Activated CD8-positive, alpha-beta T cell treated with anti-CD3 and anti-CD28 coated beads, Interleukin-2, amount 10 ng/mL, durations not matched to agents 7 days and 5 days (primary cell): ENCODE measurements at regions not wholly inside any gene's neighbourhood (a gene's known extent, or its start where the extent isn't known, plus 50 kb on each side); places are given as distances from the start of the nearest gene placed in this dataset.

ENCODE experiments used
- ATAC-seq: fragments of 150-1000 bp; cut with Tn5 transposase; one replicate; pipeline ENCODE4 v1.10.0; 2021; ENCODE audit warnings: moderate library complexity
- CTCF ChIA-PET: fragments of 350-600 bp; sonication (Branson Sonifier 250); formaldehyde crosslinking; loops from one replicate; lab custom pipeline; 2021; ENCODE audit warnings: antibody characterized with exemption; lab: Charles Lee
- POLR2A ChIA-PET: fragments of 350-600 bp; sonication (Branson Sonifier 250); formaldehyde crosslinking; loops from one replicate; lab custom pipeline; 2021; ENCODE audit warnings: antibody characterized with exemption; lab: Charles Lee
- DNase-seq: peaks from one replicate; pipeline ENCODE4 v3.0.0-alpha.2; 2020
- H3K27ac Mint-ChIP-seq: one replicate; pipeline ENCODE4 v1.8.0; 2021; ENCODE audit warnings: mild to moderate bottlenecking, mixed read lengths
- H3K27me3 Mint-ChIP-seq: one replicate; pipeline ENCODE4 v1.8.0; 2021; ENCODE audit warnings: low read depth, mixed read lengths
- H3K36me3 Mint-ChIP-seq: one replicate; pipeline ENCODE4 v1.8.0; 2021; ENCODE audit warnings: low read depth, mixed read lengths
- H3K4me1 Mint-ChIP-seq: one replicate; pipeline ENCODE4 v1.8.0; 2021; ENCODE audit warnings: low read depth, mixed read lengths
- H3K4me3 Mint-ChIP-seq: one replicate; pipeline ENCODE4 v1.8.0; 2021; ENCODE audit warnings: mild to moderate bottlenecking, mixed read lengths
- H3K9me3 Mint-ChIP-seq: one replicate; pipeline ENCODE4 v1.8.0; 2022; ENCODE audit warnings: mixed read lengths; ENCODE audit not compliant: insufficient read depth

GRCh38 chr1:232533328-232533727 lies 96.6 kb downstream of the SIPA1L2 start:
- H3K27ac Mint-ChIP-seq, result no peak overlapping the region
- no peak overlapping the region for H3K4me3 Mint-ChIP-seq
- ATAC-seq, result no peak

GRCh38 chr1:232532901-232533300 lies 97.0 kb downstream of the SIPA1L2 start:
- Mint-ChIP-seq H3K27me3 (peaks cover 12% of the 10 kb centered on the region), H3K9me3 (no peaks in the 10 kb centered on the region), H3K36me3 (no peaks in the 10 kb centered on the region), H3K27ac (no peak overlapping the region), H3K4me1 (peaks cover 6% of the 10 kb centered on the region), H3K4me3 (no peak overlapping the region)
- no peak for DNase-seq
- POLR2A ChIA-PET, result no interaction called here
- CTCF ChIA-PET, result no interaction called here
- no peak for ATAC-seq

More at GRCh38 chr1:232533328-232533727, 96.6 kb downstream of the SIPA1L2 start:
- no peaks in the 10 kb centered on the region for H3K9me3 Mint-ChIP-seq
- ChIA-PET CTCF (no interaction called here), POLR2A (no interaction called here)
- H3K4me1 Mint-ChIP-seq, result peaks cover 6% of the 10 kb centered on the region
- no peaks in the 10 kb centered on the region for H3K36me3 Mint-ChIP-seq
- no peak for DNase-seq
- H3K27me3 Mint-ChIP-seq, result peaks cover 12% of the 10 kb centered on the region

GRCh38 chr1:232531291-232531690 lies 98.6 kb downstream of the SIPA1L2 start:
- POLR2A ChIA-PET, result no interaction called here
- H3K9me3 Mint-ChIP-seq, result no peaks in the 10 kb centered on the region
- H3K4me3 Mint-ChIP-seq, result no peak overlapping the region
- ATAC-seq, result no peak
- no peaks in the 10 kb centered on the region for H3K36me3 Mint-ChIP-seq
- peaks cover 12% of the 10 kb centered on the region for H3K27me3 Mint-ChIP-seq
- peaks cover 6% of the 10 kb centered on the region for H3K4me1 Mint-ChIP-seq
- H3K27ac Mint-ChIP-seq, result no peak overlapping the region
- CTCF ChIA-PET, result no interaction called here
- DNase-seq, result no peak

GRCh38 chr1:232529747-232530146 lies 100.2 kb downstream of the SIPA1L2 start:
- ChIA-PET POLR2A (no interaction called here), CTCF (no interaction called here)
- Mint-ChIP-seq H3K36me3 (no peaks in the 10 kb centered on the region), H3K9me3 (no peaks in the 10 kb centered on the region), H3K27me3 (peaks cover 11% of the 10 kb centered on the region), H3K27ac (no peak overlapping the region), H3K4me3 (no peak overlapping the region), H3K4me1 (peaks cover 6% of the 10 kb centered on the region)
- no peak for DNase-seq
- ATAC-seq, result no peak

GRCh38 chr1:232528472-232529089 lies 101.4 kb downstream of the SIPA1L2 start:
- POLR2A ChIA-PET, result no interaction called here
- ATAC-seq, result peak; percentile 42
- H3K27ac Mint-ChIP-seq, result no peak overlapping the region
- peaks cover 6% of the 10 kb centered on the region for H3K4me1 Mint-ChIP-seq
- no peak for DNase-seq
- CTCF ChIA-PET, result no interaction called here
- no peaks in the 10 kb centered on the region for H3K36me3 Mint-ChIP-seq
- no peak overlapping the region for H3K4me3 Mint-ChIP-seq
- H3K27me3 Mint-ChIP-seq, result peaks cover 10% of the 10 kb centered on the region
- H3K9me3 Mint-ChIP-seq, result no peaks in the 10 kb centered on the region

- H3K27ac Mint-ChIP-seq, result no peak overlapping the region
- H3K4me3 Mint-ChIP-seq, result no peak overlapping the region
- no peak for ATAC-seq
- DNase-seq, result no peak
- H3K36me3 Mint-ChIP-seq, result no peaks in the 10 kb centered on the region
- POLR2A ChIA-PET, result no interaction called here
- H3K27me3 Mint-ChIP-seq, result peaks cover 8% of the 10 kb centered on the region
- H3K9me3 Mint-ChIP-seq, result no peaks in the 10 kb centered on the region
- peaks cover 6% of the 10 kb centered on the region for H3K4me1 Mint-ChIP-seq
- CTCF ChIA-PET, result no interaction called here
Observed at GRCh38 chr1:232524056-232524455, 105.9 kb downstream of the SIPA1L2 start.

- no peaks in the 10 kb centered on the region for H3K9me3 Mint-ChIP-seq
- POLR2A ChIA-PET, result no interaction called here
- no peak for ATAC-seq
- CTCF ChIA-PET, result no interaction called here
- no peak for DNase-seq
- no peak overlapping the region for H3K4me3 Mint-ChIP-seq
- H3K27ac Mint-ChIP-seq, result no peak overlapping the region
- H3K4me1 Mint-ChIP-seq, result no peaks in the 10 kb centered on the region
- H3K27me3 Mint-ChIP-seq, result peaks cover 8% of the 10 kb centered on the region
- H3K36me3 Mint-ChIP-seq, result no peaks in the 10 kb centered on the region
Observed at GRCh38 chr1:232522189-232522588, 107.7 kb downstream of the SIPA1L2 start.

- H3K27me3 Mint-ChIP-seq, result peaks cover 8% of the 10 kb centered on the region
- no peak overlapping the region for H3K4me3 Mint-ChIP-seq
- no peaks in the 10 kb centered on the region for H3K4me1 Mint-ChIP-seq
- no peak for ATAC-seq
- DNase-seq, result no peak
- ChIA-PET CTCF (no interaction called here), POLR2A (no interaction called here)
- H3K9me3 Mint-ChIP-seq, result no peaks in the 10 kb centered on the region
- no peaks in the 10 kb centered on the region for H3K36me3 Mint-ChIP-seq
- no peak overlapping the region for H3K27ac Mint-ChIP-seq
Observed at GRCh38 chr1:232521660-232522059, 108.3 kb downstream of the SIPA1L2 start.

- peaks cover 8% of the 10 kb centered on the region for H3K27me3 Mint-ChIP-seq
- POLR2A ChIA-PET, result no interaction called here
- no peaks in the 10 kb centered on the region for H3K36me3 Mint-ChIP-seq
- DNase-seq (no peak), ATAC-seq (no peak)
- no peaks in the 10 kb centered on the region for H3K4me1 Mint-ChIP-seq
- no peak overlapping the region for H3K4me3 Mint-ChIP-seq
- CTCF ChIA-PET, result no interaction called here
- no peak overlapping the region for H3K27ac Mint-ChIP-seq
- H3K9me3 Mint-ChIP-seq, result no peaks in the 10 kb centered on the region
Observed at GRCh38 chr1:232519186-232519585, 110.7 kb downstream of the SIPA1L2 start.

GRCh38 chr1:232518349-232518748 lies 111.6 kb downstream of the SIPA1L2 start:
- peaks cover 6% of the 10 kb centered on the region for H3K27me3 Mint-ChIP-seq
- H3K36me3 Mint-ChIP-seq, result no peaks in the 10 kb centered on the region
- no peak for ATAC-seq
- H3K9me3 Mint-ChIP-seq, result no peaks in the 10 kb centered on the region
- no peak overlapping the region for H3K4me3 Mint-ChIP-seq
- ChIA-PET POLR2A (no interaction called here), CTCF (no interaction called here)
- no peak for DNase-seq
- H3K4me1 Mint-ChIP-seq, result no peaks in the 10 kb centered on the region
- no peak overlapping the region for H3K27ac Mint-ChIP-seq

- H3K27ac Mint-ChIP-seq, result no peak overlapping the region
- CTCF ChIA-PET, result no interaction called here
- no peaks in the 10 kb centered on the region for H3K9me3 Mint-ChIP-seq
- no peaks in the 10 kb centered on the region for H3K4me1 Mint-ChIP-seq
- no peak for DNase-seq
- peaks cover 5% of the 10 kb centered on the region for H3K27me3 Mint-ChIP-seq
- no peaks in the 10 kb centered on the region for H3K36me3 Mint-ChIP-seq
- no peak overlapping the region for H3K4me3 Mint-ChIP-seq
- POLR2A ChIA-PET, result no interaction called here
- ATAC-seq, result no peak
Observed at GRCh38 chr1:232517204-232517603, 112.7 kb downstream of the SIPA1L2 start.

GRCh38 chr1:232515706-232516105 lies 114.2 kb downstream of the SIPA1L2 start:
- no peaks in the 10 kb centered on the region for H3K9me3 Mint-ChIP-seq
- no peaks in the 10 kb centered on the region for H3K27me3 Mint-ChIP-seq
- H3K27ac Mint-ChIP-seq, result no peak overlapping the region
- DNase-seq, result no peak
- POLR2A ChIA-PET, result no interaction called here
- no peaks in the 10 kb centered on the region for H3K36me3 Mint-ChIP-seq
- H3K4me1 Mint-ChIP-seq, result no peaks in the 10 kb centered on the region
- CTCF ChIA-PET, result no interaction called here
- H3K4me3 Mint-ChIP-seq, result no peak overlapping the region
- ATAC-seq, result no peak

- Mint-ChIP-seq H3K4me1 (no peaks in the 10 kb centered on the region), H3K9me3 (no peaks in the 10 kb centered on the region), H3K27me3 (no peaks in the 10 kb centered on the region), H3K27ac (no peak overlapping the region), H3K4me3 (no peak overlapping the region), H3K36me3 (no peaks in the 10 kb centered on the region)
- no peak for DNase-seq
- CTCF ChIA-PET, result interaction anchor here (1.3 kb wide), 1 partner anchor 115 kb away, joined by 3 read pairs; no protein-coding TSS in a partner anchor
- ATAC-seq, result no peak
- POLR2A ChIA-PET, result no interaction called here
Observed at GRCh38 chr1:232512712-232513111, 117.2 kb downstream of the SIPA1L2 start.
